ENCODE measurements at regions not wholly inside any gene's neighbourhood (a gene's known extent, or its start where the extent isn't known, plus 50 kb on each side); places are given as distances from the start of the nearest gene placed in this dataset.

DNA sequence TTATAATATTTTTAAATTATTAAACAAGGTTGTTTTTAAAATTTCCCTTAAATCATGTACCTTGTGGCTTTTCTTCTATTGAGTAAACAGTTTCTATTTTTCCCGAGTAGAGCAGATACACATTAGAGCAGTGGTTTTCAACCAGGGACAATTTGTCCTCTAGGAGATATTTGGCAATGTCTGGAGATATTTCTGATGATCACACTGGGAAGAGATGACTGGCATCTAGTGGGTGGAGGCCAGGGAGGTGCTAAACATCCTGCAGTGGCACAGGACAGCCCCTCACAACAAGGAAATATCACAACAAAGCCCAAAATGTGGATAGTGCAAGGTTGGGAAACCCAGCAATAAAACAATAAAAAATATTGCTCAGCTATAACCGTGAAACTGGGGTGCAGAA lies 113.0 kb upstream of the PTPRG start:
- DNase-seq (ENCODE audit: low read depth) (no peak), FAIRE-seq (no peak)
- TF ChIP-seq, protein P1, sequence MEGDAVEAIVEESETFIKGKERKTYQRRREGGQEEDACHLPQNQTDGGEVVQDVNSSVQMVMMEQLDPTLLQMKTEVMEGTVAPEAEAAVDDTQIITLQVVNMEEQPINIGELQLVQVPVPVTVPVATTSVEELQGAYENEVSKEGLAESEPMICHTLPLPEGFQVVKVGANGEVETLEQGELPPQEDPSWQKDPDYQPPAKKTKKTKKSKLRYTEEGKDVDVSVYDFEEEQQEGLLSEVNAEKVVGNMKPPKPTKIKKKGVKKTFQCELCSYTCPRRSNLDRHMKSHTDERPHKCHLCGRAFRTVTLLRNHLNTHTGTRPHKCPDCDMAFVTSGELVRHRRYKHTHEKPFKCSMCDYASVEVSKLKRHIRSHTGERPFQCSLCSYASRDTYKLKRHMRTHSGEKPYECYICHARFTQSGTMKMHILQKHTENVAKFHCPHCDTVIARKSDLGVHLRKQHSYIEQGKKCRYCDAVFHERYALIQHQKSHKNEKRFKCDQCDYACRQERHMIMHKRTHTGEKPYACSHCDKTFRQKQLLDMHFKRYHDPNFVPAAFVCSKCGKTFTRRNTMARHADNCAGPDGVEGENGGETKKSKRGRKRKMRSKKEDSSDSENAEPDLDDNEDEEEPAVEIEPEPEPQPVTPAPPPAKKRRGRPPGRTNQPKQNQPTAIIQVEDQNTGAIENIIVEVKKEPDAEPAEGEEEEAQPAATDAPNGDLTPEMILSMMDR (IDR thresholded peaks at IDR 0.05; ENCODE audit: insufficient read depth, low read length, severe bottlenecking), result no peak
- Histone ChIP-seq H3K36me3 (ENCODE audit: control insufficient read depth, insufficient read depth, low read length) (no peaks in the 10 kb centered on the region), H3K27me3 (ENCODE audit: control insufficient read depth, insufficient read depth, low read length) (no peaks in the 10 kb centered on the region), H3K4me3 (ENCODE audit: low read depth, low read length) (no peak overlapping the region)

DNA sequence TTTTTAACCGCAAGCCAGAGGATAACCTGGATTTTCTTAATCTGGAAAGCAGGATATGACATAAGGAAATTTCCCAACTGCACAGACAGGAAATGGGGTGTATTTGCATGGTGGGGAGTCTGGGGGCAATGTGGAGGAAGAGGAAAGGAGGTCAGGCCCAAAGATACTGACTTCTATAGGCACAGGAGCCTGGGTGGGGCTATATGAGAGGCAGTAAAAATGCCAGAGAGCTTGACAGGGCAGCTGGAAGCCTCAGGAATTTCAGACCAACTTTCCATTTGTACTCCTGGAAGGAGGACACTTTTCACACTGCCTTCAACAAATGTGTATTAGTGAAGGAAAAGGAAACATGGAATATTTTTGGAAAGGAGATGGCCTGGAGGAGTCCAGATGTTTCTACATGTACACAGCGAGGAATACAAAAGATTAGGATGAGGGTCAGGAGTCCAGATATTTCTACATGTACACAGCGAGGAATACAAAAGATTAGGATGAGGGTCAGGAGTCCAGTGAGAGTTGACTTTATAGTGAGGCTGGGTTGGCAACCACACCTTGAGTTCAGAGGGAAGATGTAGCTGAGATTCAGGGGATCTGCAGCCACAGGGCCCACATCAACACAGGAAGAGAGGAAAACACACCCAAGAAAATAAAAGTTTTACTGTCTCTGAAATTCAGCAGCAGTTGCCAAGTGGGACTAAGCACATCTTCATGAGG lies 111.9 kb upstream of the PTPRG start:
- H3K27me3 ChIP-seq (ENCODE audit: control insufficient read depth, insufficient read depth, low read length), result no peaks in the 10 kb centered on the region
- TF ChIP-seq, protein P1 (IDR thresholded peaks at IDR 0.05; ENCODE audit: insufficient read depth, low read length, severe bottlenecking), result no peak
- no peak overlapping the region for H3K4me3 ChIP-seq (ENCODE audit: low read depth, low read length)
- FAIRE-seq (peak; percentile 91), DNase-seq (ENCODE audit: low read depth) (no peak)
- H3K36me3 ChIP-seq (ENCODE audit: control insufficient read depth, insufficient read depth, low read length), result no peaks in the 10 kb centered on the region

- Histone ChIP-seq H3K4me3 (ENCODE audit: low read depth, low read length) (no peak overlapping the region), H3K36me3 (ENCODE audit: control insufficient read depth, insufficient read depth, low read length) (no peaks in the 10 kb centered on the region), H3K27me3 (ENCODE audit: control insufficient read depth, insufficient read depth, low read length) (no peaks in the 10 kb centered on the region)
- FAIRE-seq (no peak), DNase-seq (ENCODE audit: low read depth) (no peak)
- TF ChIP-seq, protein P1 (IDR thresholded peaks at IDR 0.05; ENCODE audit: insufficient read depth, low read length, severe bottlenecking), result no peak
These were observed 110.5 kb upstream of the PTPRG start for GRCh38 chr3:61450866-61451265.

GRCh38 chr3:61451841-61452240 lies 109.5 kb upstream of the PTPRG start:
- peak; percentile 67 for DNase-seq (ENCODE audit: low read depth)
- FAIRE-seq, result no peak
- no peaks in the 10 kb centered on the region for H3K36me3 ChIP-seq (ENCODE audit: control insufficient read depth, insufficient read depth, low read length)
- TF ChIP-seq, protein P1 (IDR thresholded peaks at IDR 0.05; ENCODE audit: insufficient read depth, low read length, severe bottlenecking), result no peak
- no peak overlapping the region for H3K4me3 ChIP-seq (ENCODE audit: low read depth, low read length)
- no peaks in the 10 kb centered on the region for H3K27me3 ChIP-seq (ENCODE audit: control insufficient read depth, insufficient read depth, low read length)

- H3K27me3 ChIP-seq (ENCODE audit: control insufficient read depth, insufficient read depth, low read length), result no peaks in the 10 kb centered on the region
- TF ChIP-seq, protein P1 (IDR thresholded peaks at IDR 0.05; ENCODE audit: insufficient read depth, low read length, severe bottlenecking), result no peak
- FAIRE-seq, result peak; percentile 23
- no peak overlapping the region for H3K4me3 ChIP-seq (ENCODE audit: low read depth, low read length)
- H3K36me3 ChIP-seq (ENCODE audit: control insufficient read depth, insufficient read depth, low read length), result no peaks in the 10 kb centered on the region
- DNase-seq (ENCODE audit: low read depth), result peak; percentile 91
These were observed 108.8 kb upstream of the PTPRG start for GRCh38 chr3:61452535-61453090.
